Pulmonary artery endothelial cell (primary cell): ENCODE measurements at regions not wholly inside any gene's neighbourhood (a gene's known extent, or its start where the extent isn't known, plus 50 kb on each side); places are given as distances from the start of the nearest gene placed in this dataset.

ENCODE experiments used
- DNase-seq: peaks from one replicate; pipeline ENCODE4 v3.0.0-alpha.2; 2011; ENCODE audit warnings: low read depth, low spot score

GRCh38 chr6:11633741-11634509, 96.4 kb downstream of the TMEM170B start:
- DNase-seq = no peak

- DNase-seq = no peak
These were observed 97.4 kb downstream of the TMEM170B start for GRCh38 chr6:11634948-11635347.

- no peak for DNase-seq
These were observed 98.6 kb downstream of the TMEM170B start for GRCh38 chr6:11636121-11636520.

GRCh38 chr6:11637266-11637665, 99.7 kb downstream of the TMEM170B start:
- DNase-seq = no peak

GRCh38 chr6:11639376-11640235, 102.1 kb downstream of the TMEM170B start:
- DNase-seq = no peak

GRCh38 chr6:11640486-11640885, 102.9 kb downstream of the TMEM170B start:
- no peak for DNase-seq

- no peak for DNase-seq
These were observed 106.5 kb downstream of the TMEM170B start for GRCh38 chr6:11644071-11644470.

- DNase-seq = no peak
These were observed 107.1 kb downstream of the TMEM170B start for GRCh38 chr6:11644601-11645000.

GRCh38 chr6:11645016-11645415, 107.5 kb downstream of the TMEM170B start:
- DNase-seq = no peak

- DNase-seq = no peak
These were observed 110.9 kb downstream of the TMEM170B start for GRCh38 chr6:11648436-11648775.

- no peak for DNase-seq
These were observed 111.3 kb downstream of the TMEM170B start for GRCh38 chr6:11648889-11649288.

- DNase-seq = peak; percentile 99
These were observed 112.6 kb downstream of the TMEM170B start for GRCh38 chr6:11650025-11650696.

GRCh38 chr6:11650711-11651110, 113.2 kb downstream of the TMEM170B start:
- peak; percentile 48 for DNase-seq

- peak; percentile 99 for DNase-seq
These were observed 115.6 kb downstream of the TMEM170B start for GRCh38 chr6:11653028-11653583.

GRCh38 chr6:11654876-11655275, 117.3 kb downstream of the TMEM170B start:
- no peak for DNase-seq

GRCh38 chr6:11656491-11656890, 118.9 kb downstream of the TMEM170B start:
- DNase-seq = no peak

- DNase-seq = no peak
These were observed 118.8 kb downstream of the ADTRP start for GRCh38 chr6:11659757-11660156.

- DNase-seq = no peak
These were observed 116.3 kb downstream of the ADTRP start for GRCh38 chr6:11662323-11662722.

- no peak for DNase-seq
These were observed 115.1 kb downstream of the ADTRP start for GRCh38 chr6:11663519-11663918.
